Peyer's patch (tissue), 4 donors: ENCODE measurements at regions not wholly inside any gene's neighbourhood (a gene's known extent, or its start where the extent isn't known, plus 50 kb on each side); places are given as distances from the start of the nearest gene placed in this dataset.

Experiments
- DNase-seq, 3 donors: peaks; one replicate each; pipeline ENCODE4 v3.0.0-alpha.2; 2017 to 2019
- H3K27ac ChIP-seq, 4 donors: fragments of 200-600 bp; sonication (generic); one replicate each; pipeline ENCODE4 v1.5.1; 2016 to 2019
- H3K27me3 ChIP-seq, 2 donors: fragments of 200-600 bp; sonication (generic); one replicate each; pipeline ENCODE4 v1.5.1; 2019
- H3K36me3 ChIP-seq, 3 donors: fragments of 200-600 bp; sonication (generic); one replicate each; pipeline ENCODE4 v1.5.1; 2016 to 2019
- H3K4me1 ChIP-seq, 4 donors: fragments of 200-600 bp; sonication (generic); one replicate each; pipeline ENCODE4 v1.5.1; 2016 to 2019
- H3K4me3 ChIP-seq, 4 donors: fragments of 200-600 bp; sonication (generic); 1 replicate in 3 of 4; 2 replicates in 1 of 4; pipeline ENCODE4 v1.5.1; 2016 to 2019; ENCODE audit warnings: mild to moderate bottlenecking in 1 of 4
- H3K9me3 ChIP-seq, 4 donors: fragments of 200-600 bp; sonication (generic); one replicate each; pipeline ENCODE4 v1.5.1; 2016 to 2019; ENCODE audit warnings: mild to moderate bottlenecking in 1 of 4
- CTCF ChIP-seq, 6 experiments: fragments of 450-650 bp in 4 of 6; fragments of 200-600 bp in 2 of 6; sonication (generic) in 1 of 6; IDR thresholded peaks; one replicate each; pipeline ENCODE4 v1.5.1; 2017 to 2019; ENCODE audit warnings: antibody characterized with exemption in 6 of 6, mild to moderate bottlenecking in 3 of 6, moderate library complexity in 1 of 6
- POLR2A ChIP-seq, 2 donors: fragments of 450-650 bp; IDR thresholded peaks; one replicate each; pipeline ENCODE4 v1.5.1; 2017; ENCODE audit warnings: antibody characterized with exemption in 2 of 2, mild to moderate bottlenecking in 2 of 2, moderate library complexity in 2 of 2

- DNase-seq, result no peak
- H3K36me3 ChIP-seq, result no peaks in the 10 kb centered on the region
Measured at GRCh38 chr1:243979396-243979795, 71.7 kb upstream of the ZBTB18 start.

GRCh38 chr1:243977094-243977493, 74.0 kb upstream of the ZBTB18 start:
- Histone ChIP-seq H3K36me3 (no peaks in the 10 kb centered on the region), H3K27ac (no peak overlapping the region), H3K4me3 (no peak overlapping the region), H3K9me3 (no peaks in the 10 kb centered on the region), H3K27me3 (no peaks in the 10 kb centered on the region), H3K4me1 (no peaks in the 10 kb centered on the region)
- DNase-seq, result no peak
- TF ChIP-seq POLR2A (IDR thresholded peaks at IDR 0.05) (no peak), CTCF (IDR thresholded peaks at IDR 0.05) (no peak)

More at GRCh38 chr1:243979396-243979795, 71.7 kb upstream of the ZBTB18 start:
- Histone ChIP-seq H3K4me1 (no peaks in the 10 kb centered on the region), H3K27me3 (no peaks in the 10 kb centered on the region), H3K27ac (no peak overlapping the region), H3K9me3 (no peaks in the 10 kb centered on the region), H3K4me3 (no peak overlapping the region)
- TF ChIP-seq CTCF (IDR thresholded peaks at IDR 0.05) (no peak), POLR2A (IDR thresholded peaks at IDR 0.05) (no peak)

- no peaks in the 10 kb centered on the region for H3K27me3 ChIP-seq
- TF ChIP-seq CTCF (IDR thresholded peaks at IDR 0.05) (no peak), POLR2A (IDR thresholded peaks at IDR 0.05) (no peak)
- no peak for DNase-seq
Measured at GRCh38 chr1:243974451-243975292, 76.4 kb upstream of the ZBTB18 start.

GRCh38 chr1:243973169-243973568, 77.9 kb upstream of the ZBTB18 start:
- Histone ChIP-seq H3K27ac (no peak overlapping the region), H3K4me1 (no peaks in the 10 kb centered on the region), H3K9me3 (no peaks in the 10 kb centered on the region), H3K4me3 (no peak overlapping the region), H3K27me3 (no peaks in the 10 kb centered on the region), H3K36me3 (no peaks in the 10 kb centered on the region)
- no peak for DNase-seq
- TF ChIP-seq POLR2A (IDR thresholded peaks at IDR 0.05), result no peak
- no peak for TF ChIP-seq CTCF (IDR thresholded peaks at IDR 0.05)

More at GRCh38 chr1:243974451-243975292, 76.4 kb upstream of the ZBTB18 start:
- Histone ChIP-seq H3K27ac (no peak overlapping the region), H3K36me3 (no peaks in the 10 kb centered on the region), H3K4me1 (no peaks in the 10 kb centered on the region), H3K9me3 (no peaks in the 10 kb centered on the region), H3K4me3 (no peak overlapping the region)

- TF ChIP-seq POLR2A (IDR thresholded peaks at IDR 0.05) (no peak), CTCF (IDR thresholded peaks at IDR 0.05) (no peak)
- Histone ChIP-seq H3K4me1 (no peaks in the 10 kb centered on the region), H3K27ac (no peak overlapping the region), H3K27me3 (no peaks in the 10 kb centered on the region), H3K36me3 (no peaks in the 10 kb centered on the region), H3K9me3 (no peaks in the 10 kb centered on the region), H3K4me3 (no peak overlapping the region)
- DNase-seq, result no peak
Measured at GRCh38 chr1:243970077-243970476, 81.0 kb upstream of the ZBTB18 start.
